Activated CD8-positive, alpha-beta memory T cell treated with anti-CD3 and anti-CD28 coated beads for 48 hours (primary cell): ENCODE measurements at regions not wholly inside any gene's neighbourhood (a gene's known extent, or its start where the extent isn't known, plus 50 kb on each side); places are given as distances from the start of the nearest gene placed in this dataset.
"Not testable (repeated sequence)": the region's sequence is repeated elsewhere in the genome, so short reads cannot be mapped to it uniquely, and the experiment has no call there.

Experiments
- DNase-seq, 3 experiments: peaks; one replicate each; pipeline ENCODE4 v3.0.0-alpha.2; 2020; ENCODE audit warnings: low read depth in 2 of 3, low spot score in 2 of 3

DNA sequence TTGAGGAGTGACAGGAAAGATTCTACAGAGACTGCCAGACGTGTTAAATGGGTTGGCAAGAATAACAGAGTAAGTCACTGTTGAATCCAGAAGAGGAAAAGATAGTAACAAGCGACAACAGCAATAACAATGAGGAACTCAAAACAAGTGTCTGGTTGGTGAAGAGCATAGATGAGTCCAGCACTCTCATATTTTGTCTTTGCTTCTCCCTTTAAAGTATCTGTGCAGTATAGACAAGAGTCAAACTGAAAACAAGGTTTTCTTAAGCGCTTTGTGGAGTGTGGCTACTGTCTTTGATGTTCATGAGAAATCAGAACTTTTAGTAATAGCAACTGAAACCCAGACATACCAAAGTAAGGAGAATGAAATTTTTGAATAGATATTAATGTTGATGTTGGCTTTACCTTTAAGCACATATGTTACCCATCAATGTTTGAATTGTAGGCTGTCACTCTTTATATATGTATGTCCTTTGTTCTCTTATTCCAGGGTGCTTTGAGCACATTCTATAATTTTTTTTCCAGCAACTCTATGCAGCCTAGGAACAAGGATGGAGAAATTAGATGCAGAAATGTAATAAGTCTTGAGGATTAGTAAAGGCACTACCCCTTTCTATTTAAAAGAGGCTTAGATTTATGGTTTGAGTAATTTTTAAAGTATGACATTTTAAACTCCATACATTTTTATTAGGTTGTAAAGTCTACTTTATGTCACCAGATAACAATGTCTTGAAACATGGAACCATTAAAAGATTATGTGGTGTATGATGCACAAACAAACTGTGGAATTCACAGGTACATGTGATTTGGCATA lies 185.5 kb downstream of the NFKBIZ start:
- DNase-seq = no peak

DNA sequence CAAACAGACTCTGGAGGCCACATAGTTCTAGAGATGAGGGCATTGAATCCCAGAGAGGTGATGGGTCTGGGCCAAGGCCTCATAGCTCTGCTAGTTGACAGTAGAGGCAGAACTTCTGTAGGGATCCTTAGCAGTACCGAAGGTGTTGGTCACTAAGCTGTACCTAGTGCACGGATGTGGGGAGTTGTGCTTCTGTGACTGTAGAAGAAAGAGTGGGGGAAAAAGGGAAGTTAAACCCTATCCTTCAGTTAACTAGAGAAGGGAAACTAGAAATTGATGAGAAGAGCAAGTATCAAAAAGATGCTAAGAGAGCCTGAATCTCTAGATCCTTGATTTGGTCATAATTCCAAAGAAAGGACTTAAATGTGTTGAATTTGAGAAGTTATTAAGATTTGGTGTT lies 186.7 kb downstream of the NFKBIZ start:
- no peak for DNase-seq

DNA sequence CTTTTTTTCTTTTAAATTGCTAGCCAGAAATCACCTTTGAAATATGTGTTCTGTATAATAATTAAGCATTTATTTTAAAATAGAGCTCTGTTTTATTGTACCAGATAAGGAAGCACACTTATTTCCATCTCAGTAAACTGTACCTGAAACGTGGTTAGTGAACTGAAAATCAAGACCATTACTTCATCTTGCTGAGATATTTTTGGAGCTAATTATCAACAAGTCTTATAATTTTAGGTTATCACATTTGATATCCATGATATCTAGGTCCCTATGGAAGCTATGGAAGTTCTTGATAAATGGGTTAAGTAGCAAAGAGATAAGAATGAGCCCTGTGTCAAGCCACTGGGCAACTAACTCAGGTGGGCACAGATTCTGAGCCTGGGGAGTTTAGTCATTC lies 187.2 kb downstream of the NFKBIZ start:
- DNase-seq = no peak

DNA sequence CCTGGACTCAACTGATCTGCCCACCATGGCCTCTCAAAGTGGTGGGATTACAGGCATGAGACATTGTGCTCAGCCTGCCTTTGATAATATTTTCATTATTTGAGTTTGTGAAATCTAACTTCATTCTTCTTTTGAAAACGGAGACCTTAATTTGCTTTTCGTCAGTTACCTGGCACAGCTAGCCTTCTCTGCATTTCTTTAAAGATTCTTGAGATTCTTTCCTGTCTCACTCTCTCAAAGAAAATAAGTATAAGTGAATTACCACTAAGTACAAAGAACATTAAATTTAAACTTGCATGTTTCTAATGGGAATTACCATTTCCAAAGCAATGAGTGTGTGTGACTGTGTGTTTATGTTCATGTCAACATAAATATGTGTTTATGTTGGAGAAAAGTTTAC lies 187.9 kb downstream of the NFKBIZ start:
- no peak for DNase-seq

DNA sequence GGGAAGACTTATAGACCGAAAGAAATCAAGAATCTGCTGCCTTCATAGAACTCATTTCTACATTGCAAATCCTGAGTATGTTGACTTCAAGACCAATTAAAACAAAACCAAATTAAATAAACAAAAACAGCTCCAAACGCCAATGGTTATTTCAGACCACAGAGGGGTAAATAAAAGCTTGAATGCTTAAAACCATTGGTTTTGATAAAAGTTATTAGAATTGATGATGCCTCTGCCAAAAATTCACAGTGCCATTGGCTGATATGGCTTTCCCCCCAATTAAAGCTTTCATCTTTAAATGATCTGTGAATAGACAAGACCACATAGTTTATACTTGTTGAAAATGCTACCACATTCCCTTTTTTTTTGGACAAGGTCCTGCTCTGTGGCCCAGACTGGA lies 188.5 kb downstream of the NFKBIZ start:
- no peak for DNase-seq

DNA sequence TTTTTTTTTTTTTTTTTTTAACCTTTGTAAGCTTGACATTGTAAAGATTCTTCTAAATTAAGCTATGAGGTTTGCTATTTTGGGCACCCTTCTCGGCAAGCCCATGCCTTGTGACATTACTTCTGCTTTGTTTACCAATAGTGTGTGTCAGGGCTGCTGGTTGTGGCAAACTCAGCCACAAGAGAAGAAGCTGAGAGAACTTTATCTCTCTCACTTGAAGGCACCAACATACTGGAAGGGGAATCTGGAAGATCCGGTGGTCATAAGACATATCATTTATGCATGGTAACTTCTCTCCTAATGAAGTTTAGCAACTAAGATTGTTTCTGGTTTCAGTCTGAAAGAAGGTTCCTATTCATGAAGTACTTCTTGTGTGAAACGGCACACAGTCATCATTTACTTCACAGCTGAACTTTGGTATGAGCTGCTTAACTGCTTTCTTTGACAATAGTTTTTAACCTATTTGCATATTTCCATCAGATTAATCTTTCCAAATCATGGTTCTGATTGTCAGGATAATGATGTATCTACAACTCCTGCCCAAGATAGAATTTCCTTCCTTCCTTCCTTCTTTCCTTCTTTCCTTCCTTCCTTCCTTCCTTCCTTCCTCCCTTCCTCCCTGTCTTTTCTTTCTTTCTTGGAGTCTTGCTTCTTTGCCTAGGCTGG lies 189.3 kb downstream of the NFKBIZ start:
- no peak for DNase-seq

DNA sequence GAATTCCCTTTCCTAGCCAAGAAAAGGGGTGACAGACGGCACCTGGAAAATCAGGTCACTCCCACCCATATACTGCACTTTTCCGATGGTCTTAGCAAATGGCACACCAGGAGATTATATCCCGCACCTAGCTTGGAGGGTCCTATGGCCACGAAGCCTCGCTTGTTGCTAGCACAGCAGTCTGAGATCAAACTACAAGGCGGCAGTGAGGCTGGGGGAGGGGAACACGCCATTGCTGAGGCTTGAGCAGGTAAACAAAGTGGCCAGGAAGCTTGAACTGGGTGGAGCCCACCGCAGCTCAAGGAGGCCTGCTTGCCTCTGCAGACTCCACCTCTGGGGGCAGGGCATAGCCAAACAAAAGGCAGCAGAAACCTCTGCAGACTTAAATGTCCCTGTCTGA lies 190.8 kb downstream of the NFKBIZ start:
- DNase-seq = not testable (repeated sequence)

DNA sequence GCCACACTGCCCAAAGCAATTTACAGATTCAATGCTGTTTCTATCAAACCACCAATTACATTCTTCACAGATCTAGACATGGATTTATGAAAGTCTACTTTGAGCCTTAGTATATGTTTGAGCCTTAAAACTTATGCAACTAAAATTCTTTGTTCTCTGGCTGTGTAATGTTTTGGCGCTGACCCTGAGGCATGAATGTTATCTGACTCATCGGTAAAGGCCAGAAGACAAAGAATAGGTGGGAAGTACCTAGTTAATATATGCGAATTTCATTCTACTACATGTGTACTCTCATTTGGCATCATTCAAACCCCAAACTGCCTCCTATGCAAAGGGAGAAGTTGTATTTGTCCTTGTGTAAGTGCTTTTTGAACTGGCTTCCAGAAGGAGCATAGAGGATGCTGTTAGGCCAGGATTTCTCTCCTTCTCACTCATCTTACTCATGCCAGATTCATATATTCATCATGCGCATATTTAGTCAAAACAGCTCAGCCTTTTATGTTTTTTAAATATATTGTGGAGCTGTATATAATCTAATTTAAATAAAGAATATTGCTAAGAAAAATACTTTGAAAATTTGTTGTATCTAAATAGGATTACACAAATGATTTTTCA lies 204.2 kb downstream of the NFKBIZ start:
- no peak for DNase-seq

DNA sequence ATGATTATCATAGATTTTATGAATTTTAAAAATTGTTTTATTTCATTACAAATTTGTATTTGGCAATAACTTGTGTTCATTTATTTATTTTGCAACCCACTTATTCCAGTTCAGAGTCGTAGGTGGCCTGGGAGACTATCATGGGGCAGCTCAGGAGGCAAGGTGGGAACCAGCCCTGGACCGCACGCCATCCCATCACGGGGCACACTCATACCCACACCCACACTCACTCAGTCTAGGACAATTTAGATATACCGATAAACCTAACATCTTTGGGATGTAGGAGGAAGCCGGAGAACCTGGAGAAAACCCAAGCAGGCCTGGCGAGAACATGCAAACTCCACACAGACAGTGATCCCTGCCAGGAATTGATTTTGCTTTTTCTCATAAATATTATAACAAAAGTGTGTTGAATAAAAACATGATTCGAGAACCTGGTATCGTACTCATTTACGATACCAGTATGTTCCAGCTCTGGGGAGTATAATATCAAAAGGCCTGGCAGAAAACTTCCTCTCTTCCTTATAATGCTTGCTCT lies 205.3 kb downstream of the NFKBIZ start:
- no peak for DNase-seq

DNA sequence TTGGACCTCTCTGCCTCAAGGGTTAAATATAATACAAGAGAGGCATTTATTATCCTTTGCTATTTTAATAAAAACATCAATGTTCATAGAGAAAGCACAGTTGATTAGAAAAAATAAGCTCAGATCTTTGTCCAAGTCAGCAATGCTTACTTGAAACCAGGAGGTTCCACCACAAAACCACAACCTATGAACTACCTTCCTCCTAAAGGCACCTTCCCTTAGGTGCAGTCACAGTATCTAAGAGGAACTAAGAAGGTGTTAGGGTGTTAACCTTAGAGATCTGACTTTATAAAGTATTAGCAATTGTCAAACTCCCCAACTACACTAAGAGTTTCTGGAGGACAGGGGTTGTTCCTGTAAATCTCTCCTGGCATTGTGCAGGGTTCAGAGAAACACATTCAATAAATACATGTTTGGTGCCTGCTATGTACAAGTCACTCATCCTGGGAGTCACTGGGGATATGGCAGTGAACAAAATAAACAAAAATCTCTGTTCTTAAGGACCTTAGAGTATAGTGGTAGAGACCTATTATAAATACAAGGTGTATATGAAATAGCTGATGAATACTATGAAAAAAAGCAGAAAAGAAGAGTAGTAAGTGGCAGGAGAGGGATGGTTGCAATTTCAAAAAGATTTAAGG lies 208.6 kb downstream of the NFKBIZ start:
- DNase-seq = no peak

DNA sequence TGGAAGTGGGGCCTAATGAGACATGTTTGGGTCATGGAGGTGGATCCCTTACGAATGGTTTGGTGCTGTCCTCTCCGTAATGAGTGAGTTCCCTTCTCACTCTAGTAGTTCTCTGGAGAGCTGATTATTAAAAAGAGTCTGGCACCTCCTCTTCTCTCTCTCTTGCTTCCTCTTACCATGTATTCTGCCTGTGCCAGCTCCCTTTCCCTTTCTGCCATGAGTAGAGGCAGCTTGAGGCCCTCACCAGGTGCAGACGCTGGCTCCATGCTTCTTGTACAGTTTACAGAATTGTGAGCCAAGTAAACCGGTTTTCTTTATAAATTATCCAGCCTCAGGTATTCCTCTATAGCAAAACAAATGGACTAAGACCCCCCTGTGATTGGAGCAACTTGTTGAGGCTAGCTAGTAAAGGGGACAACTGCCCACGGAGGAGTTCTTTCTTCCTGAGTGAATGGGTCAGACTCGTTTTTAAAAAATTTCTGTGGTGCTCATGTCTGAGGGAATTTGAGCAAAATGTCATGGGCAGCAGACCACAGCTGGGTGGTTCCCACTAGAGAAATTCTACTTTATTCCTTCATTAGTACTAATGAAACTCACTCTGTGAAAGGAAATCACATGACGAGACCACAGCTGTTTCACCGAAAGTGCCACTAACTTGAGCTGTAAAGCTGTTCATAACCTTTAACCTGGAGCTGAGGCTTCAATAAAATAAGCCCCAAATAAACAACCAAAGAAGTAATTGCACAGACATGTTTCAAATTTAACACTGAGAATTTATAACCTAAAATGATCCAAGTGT lies 210.0 kb downstream of the NFKBIZ start:
- no peak for DNase-seq

DNA sequence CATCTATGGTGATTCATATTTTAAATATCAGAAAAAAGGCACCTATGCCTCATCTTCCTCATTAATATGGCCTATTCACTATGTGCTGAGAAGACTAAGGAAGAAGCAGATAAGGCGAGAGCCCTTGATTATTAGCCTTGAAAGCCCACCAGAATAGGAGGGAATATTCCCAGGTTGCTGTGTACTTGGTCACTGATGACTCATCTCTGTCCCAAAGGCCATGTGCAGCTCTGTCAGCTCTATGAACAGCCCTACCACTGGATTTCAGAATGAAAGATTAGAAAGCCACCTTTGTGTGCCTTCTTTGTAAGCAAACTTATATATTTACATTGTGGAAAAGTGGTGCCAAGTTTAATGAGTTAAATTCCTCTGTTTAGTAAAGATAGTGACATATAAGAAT lies 211.5 kb downstream of the NFKBIZ start:
- DNase-seq = no peak

DNA sequence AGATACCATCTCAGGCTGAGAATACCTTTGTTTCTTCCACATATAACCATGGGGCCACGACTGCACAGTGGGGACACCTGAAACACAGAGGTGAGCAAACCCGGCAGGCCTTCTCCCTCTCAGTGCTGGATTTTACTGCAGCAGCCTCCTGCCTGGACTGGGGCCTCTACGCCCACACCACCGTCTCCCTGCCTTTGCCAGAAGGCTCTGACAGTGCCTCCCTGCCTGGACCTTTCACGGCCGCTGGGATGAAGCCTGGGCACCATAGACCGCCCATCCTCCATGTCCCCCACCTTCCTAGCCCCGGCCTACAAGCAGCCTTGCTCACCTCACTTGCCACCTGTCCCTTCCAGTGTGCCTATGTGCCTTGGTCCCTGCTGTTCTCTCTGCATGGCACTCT lies 214.3 kb downstream of the NFKBIZ start:
- DNase-seq = no peak

DNA sequence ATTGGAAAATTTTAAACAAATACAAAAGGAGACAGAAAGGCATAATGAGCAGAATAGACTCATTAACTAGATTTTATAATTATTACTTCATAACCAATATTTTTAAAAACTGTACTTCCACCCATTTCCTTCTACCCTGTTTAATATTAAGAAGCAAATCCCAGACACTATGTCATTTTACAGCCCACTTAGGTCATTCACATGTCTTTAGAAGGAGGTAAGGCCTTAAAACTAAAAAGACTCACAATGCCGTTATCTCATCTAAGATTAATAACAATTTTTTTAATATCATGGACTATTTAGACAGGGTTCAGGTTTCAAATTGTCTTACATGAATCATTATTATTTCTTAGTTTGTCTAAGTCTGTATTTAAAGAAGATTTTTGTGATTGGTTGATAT lies 217.2 kb downstream of the NFKBIZ start:
- DNase-seq = no peak

DNA sequence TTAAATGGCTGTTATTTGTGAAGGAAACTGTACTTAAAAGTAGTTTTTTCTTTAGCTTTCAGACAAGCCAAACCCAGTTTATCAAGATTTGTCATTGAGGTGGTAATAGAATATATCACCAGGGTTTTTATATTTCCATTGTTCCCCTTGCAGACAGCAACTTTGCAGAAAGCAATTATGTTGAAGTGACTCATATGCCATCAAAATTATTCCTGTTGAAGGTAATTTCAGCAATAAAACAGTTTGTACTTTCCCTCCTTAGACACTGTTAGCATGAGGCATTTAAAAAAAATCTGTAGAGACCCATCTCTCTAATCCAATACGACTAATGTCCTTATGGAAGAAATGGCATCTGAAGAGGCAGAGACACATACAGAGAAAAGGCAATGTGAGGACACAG lies 219.0 kb downstream of the NFKBIZ start:
- no peak for DNase-seq

DNA sequence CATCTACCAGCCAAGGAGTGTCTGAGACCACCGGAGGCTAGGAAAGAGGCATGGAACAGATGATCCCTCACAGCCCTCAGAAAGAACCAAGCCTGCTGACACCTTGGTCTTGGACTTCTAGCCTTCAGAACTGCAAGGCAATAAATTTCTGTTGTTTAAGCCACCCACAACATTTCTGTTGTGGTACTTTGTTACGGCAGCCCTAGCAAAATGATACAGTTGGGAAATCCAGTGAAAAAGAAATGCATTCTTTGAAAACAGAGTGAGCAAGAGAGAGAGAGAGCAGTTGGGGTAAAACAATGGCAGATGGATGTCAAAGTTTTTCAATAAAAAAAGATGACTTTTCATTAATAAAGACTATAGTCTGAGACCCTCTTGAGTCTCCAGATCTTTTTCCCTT lies 219.4 kb downstream of the NFKBIZ start:
- no peak for DNase-seq

DNA sequence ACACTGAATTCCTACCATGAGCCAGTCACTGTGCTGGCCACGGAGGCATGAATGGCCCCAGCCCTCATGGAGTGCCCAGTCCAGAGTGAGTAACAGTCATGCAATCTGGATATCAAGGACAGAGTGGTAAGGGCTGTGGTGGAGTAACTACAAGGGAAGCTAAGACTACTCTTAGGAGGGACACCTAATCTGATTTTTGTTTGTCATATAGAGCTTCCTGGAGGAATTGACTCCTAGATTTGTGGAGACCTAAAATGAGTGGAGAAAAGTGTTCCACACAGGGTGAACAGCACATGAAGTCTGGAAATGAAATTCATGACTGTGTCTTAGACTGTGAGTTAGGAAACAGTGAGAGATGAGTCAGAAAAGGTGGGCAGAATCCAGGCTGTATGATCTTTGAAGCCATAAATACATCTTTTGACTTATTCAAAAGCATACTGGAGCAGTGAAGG lies 219.9 kb downstream of the NFKBIZ start:
- no peak for DNase-seq

DNA sequence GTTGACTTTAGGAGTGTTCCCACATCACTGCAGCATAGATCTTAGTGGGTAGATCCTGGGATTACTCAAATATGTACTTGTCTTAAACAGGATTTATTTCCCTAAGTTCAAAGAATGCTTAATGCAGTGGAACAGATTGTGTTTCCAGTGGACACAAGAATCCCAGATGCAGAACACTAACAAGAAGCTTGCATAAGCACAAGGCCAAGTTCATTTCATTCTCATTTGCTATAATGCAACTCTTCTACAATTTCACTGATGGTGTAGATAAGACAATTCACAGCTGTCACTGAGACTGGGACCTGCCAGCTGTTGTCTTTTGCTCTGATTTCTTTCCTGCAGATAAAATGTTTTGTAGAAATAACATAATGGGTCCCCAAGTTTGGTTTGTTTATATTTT lies 225.6 kb downstream of the NFKBIZ start:
- no peak for DNase-seq

DNA sequence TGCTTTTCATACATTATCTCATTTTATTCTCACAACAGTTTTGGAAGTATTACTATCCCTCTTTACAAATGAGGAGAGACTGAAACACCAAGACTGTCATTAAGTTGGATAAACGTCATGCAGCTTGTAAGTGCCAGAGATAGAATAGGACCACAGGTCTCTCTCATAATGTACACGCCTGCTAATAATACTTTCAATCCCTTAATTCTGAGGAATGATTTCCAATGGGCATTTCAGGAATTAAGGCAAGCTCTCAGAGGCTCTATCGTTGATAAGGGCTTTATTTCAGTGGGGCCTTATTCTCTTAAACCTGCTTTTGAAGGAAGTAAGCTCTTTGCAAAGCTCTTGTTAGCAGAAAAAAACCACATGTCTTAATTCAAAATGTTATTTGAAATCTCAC lies 229.1 kb downstream of the NFKBIZ start:
- DNase-seq = no peak

DNA sequence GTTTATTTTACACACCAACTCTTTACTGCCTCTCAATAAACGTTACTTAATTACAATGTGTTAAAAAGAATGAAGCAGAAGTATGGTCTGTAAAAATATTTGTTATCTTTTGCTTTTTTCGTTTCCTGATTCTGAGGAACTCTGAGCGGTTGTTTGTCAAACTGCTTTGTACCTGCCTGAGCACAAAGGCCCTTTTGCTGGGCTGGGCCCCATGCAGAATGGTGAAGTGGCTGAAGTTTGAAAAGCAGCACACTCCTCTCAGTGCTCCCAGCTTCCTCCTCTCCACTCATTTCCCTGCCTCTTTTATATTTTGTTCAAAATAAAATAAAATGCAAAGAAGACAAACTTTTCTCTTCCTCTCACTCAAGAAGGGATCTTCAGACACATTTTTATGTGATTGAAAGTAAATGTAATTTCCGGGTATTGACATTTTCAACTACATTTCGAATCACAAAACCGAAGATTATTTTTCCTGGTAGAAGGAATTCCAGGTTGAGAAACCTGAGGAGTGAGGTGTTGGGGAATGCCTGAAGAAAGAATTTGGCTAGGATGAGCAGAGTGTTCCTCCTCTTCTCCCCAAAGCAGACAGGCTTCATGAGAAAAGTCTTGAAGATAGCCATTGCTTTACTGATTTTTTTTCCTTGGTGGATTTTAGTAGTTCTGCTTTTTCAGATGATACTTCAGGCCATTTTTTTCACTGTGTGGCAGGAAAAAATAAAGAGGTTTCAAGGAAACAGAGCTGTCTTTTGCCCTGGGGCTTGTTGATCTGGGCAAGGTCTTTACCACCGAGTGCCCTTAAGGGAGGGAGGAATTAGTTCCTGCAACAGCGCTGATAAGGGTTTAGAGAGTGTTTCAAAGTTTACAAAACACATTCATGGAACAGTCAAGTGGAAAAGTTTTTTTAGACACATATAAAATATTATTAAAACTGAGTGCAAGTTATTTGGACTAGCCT lies 229.8 kb downstream of the NFKBIZ start:
- DNase-seq = no peak
